H1 (cell line): ENCODE measurements at regions not wholly inside any gene's neighbourhood (a gene's known extent, or its start where the extent isn't known, plus 50 kb on each side); places are given as distances from the start of the nearest gene placed in this dataset.

Experiments
- CTBP2 ChIP-seq: IDR thresholded peaks from 2 replicates; pipeline ENCODE4 v1.7.0; 2011; ENCODE audit warnings: borderline replicate concordance, mild to moderate bottlenecking, moderate library complexity, mixed read lengths, low read length; ENCODE audit not compliant: insufficient read depth, insufficient read length
- KDM4A ChIP-seq: IDR thresholded peaks from one replicate; pipeline ENCODE4 v1.7.1; 2012; ENCODE audit warnings: low read depth, mild to moderate bottlenecking, moderate library complexity, low read length, inconsistent platforms; ENCODE audit not compliant: severe bottlenecking
- KDM5A ChIP-seq: fragments of 200-600 bp; IDR thresholded peaks from 2 replicates; pipeline ENCODE4 v1.7.1; 2012; ENCODE audit warnings: mild to moderate bottlenecking, low read length, inconsistent platforms, mixed read lengths
- NANOG ChIP-seq: IDR thresholded peaks from 2 replicates; pipeline ENCODE4 v1.6.1; 2011; ENCODE audit warnings: low read length, low read depth, mild to moderate bottlenecking, inconsistent platforms; ENCODE audit not compliant: insufficient read depth, poor library complexity, severe bottlenecking

- TF ChIP-seq CTBP2: no peak
- no peak for TF ChIP-seq NANOG
- TF ChIP-seq KDM5A: no peak
- TF ChIP-seq KDM4A: no peak
Observed at GRCh38 chrX:68995780-68996551, 167.1 kb downstream of the EFNB1 start (continued).
